NB4 (cell line): ENCODE measurements at regions not wholly inside any gene's neighbourhood (a gene's known extent, or its start where the extent isn't known, plus 50 kb on each side); places are given as distances from the start of the nearest gene placed in this dataset.

ENCODE experiments used
- DNase-seq: peaks from one replicate; pipeline ENCODE4 v3.0.0; 2010; ENCODE audit warnings: low read depth
- H3K4me3 ChIP-seq: one replicate; pipeline ENCODE4 v1.5.1; 2011; ENCODE audit warnings: mild to moderate bottlenecking, low read depth, low read length, moderate library complexity
- MAX ChIP-seq: IDR thresholded peaks from 2 replicates; pipeline ENCODE4 v1.6.1; 2011; ENCODE audit warnings: low read depth, low read length
- MYC ChIP-seq: IDR thresholded peaks from 2 replicates; pipeline ENCODE4 v1.6.1; 2011; ENCODE audit warnings: low read depth, low read length
- POLR2A ChIP-seq: IDR thresholded peaks from 2 replicates; pipeline ENCODE4 v1.6.1; 2011; ENCODE audit warnings: mild to moderate bottlenecking; ENCODE audit not compliant: insufficient read length; ENCODE audit errors: extremely low read depth
- TF ChIP-seq, protein P1 (sequence below): IDR thresholded peaks from one replicate; pipeline ENCODE4 v1.5.1; 2012; ENCODE audit warnings: low read depth, low read length

DNA sequence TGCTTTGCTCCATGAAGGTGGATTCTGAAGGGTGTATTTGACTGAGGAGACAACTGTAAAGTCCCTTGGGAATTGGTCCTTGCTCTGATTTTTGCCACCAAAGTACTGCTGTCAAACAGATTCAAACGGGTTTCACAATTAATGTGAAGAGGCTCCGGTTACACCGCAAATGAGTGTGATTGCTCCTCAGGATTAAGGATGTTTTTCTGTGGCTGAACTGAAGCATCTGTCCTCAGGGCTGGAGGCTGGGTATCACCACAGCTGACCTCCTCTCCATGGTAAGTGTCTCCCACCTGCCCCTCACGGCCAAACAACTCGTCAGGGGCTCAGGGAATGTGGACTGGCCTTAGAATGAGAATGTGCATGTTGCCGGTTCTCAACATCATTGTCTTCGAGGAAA, 130.4 kb upstream of the NDUFV2 start:
- TF ChIP-seq MYC (no peak), MAX (no peak), POLR2A (no peak)
- TF ChIP-seq, protein P1, sequence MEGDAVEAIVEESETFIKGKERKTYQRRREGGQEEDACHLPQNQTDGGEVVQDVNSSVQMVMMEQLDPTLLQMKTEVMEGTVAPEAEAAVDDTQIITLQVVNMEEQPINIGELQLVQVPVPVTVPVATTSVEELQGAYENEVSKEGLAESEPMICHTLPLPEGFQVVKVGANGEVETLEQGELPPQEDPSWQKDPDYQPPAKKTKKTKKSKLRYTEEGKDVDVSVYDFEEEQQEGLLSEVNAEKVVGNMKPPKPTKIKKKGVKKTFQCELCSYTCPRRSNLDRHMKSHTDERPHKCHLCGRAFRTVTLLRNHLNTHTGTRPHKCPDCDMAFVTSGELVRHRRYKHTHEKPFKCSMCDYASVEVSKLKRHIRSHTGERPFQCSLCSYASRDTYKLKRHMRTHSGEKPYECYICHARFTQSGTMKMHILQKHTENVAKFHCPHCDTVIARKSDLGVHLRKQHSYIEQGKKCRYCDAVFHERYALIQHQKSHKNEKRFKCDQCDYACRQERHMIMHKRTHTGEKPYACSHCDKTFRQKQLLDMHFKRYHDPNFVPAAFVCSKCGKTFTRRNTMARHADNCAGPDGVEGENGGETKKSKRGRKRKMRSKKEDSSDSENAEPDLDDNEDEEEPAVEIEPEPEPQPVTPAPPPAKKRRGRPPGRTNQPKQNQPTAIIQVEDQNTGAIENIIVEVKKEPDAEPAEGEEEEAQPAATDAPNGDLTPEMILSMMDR, result no peak
- H3K4me3 ChIP-seq, result no peak overlapping the region
- DNase-seq, result no peak

DNA sequence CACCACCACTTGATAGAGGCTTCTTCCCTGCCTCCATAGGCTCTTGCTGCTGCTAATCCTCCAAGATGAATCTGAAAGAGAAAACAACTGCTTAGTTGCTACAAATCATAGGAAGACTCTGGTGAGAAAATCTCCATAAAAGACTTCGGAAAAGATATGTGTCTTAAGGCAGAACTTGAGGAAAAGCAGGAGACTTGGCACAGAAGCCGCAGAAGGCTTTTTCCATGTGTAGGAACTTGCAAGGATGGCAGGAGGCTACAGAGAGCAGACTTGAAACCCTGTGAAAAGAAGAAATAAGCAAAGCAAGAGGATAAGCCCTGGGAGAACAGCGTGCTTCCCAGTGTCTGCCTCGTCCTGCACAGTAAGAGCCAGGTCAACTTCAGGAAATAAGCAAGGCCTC, 128.2 kb upstream of the NDUFV2 start:
- H3K4me3 ChIP-seq, result no peak overlapping the region
- no peak for TF ChIP-seq MYC
- no peak for TF ChIP-seq MAX
- TF ChIP-seq, protein P1, result no peak
- TF ChIP-seq POLR2A, result no peak
- no peak for DNase-seq

DNA sequence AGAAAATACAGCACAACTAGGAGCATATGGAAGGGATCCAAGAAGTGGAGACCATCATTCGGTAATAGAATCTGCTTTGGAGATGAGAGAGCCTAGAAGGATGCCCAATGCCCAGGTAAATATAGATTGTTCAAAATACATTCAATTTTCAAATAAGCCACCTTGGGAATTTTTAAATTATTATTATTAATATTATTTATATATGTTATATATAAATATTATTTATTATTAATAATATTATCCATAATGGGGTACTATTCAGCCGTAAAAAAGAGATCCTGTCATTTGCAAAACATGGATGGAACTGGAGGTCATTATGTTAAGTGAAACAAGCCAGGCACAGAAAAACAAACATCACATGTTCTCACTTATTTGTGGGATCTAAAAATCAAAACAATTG, 127.8 kb upstream of the NDUFV2 start:
- no peak for TF ChIP-seq MAX
- TF ChIP-seq POLR2A, result no peak
- TF ChIP-seq, protein P1, result no peak
- TF ChIP-seq MYC, result no peak
- no peak for DNase-seq
- no peak overlapping the region for H3K4me3 ChIP-seq

DNA sequence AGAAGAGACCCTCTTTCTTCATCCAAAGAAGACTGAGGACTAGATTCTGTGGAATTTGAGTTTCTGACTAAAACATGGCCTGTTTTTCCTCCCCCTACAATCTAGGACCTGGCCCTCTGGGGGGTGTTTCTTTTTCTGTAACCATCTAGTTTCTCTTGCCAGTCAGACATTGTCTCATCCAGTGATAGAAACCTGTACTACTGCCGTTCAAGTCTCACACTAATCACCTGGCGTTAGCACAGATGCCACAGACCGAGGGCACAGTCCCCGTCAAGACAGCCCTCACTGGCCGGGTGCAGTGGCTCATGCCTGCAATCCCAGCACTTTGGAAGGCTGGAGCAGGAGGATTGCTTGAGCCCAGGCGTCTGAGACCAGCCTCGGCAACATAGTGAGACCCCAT, 126.9 kb upstream of the NDUFV2 start:
- DNase-seq, result no peak
- H3K4me3 ChIP-seq, result no peak overlapping the region
- TF ChIP-seq MYC (no peak), MAX (no peak)
- TF ChIP-seq, protein P1, result no peak

- no peak for DNase-seq
- no peak overlapping the region for H3K4me3 ChIP-seq
- TF ChIP-seq POLR2A (no peak), MAX (no peak), MYC (no peak)
- TF ChIP-seq, protein P1, result no peak
These were observed 125.9 kb upstream of the NDUFV2 start for GRCh38 chr18:8976606-8977005.

DNA sequence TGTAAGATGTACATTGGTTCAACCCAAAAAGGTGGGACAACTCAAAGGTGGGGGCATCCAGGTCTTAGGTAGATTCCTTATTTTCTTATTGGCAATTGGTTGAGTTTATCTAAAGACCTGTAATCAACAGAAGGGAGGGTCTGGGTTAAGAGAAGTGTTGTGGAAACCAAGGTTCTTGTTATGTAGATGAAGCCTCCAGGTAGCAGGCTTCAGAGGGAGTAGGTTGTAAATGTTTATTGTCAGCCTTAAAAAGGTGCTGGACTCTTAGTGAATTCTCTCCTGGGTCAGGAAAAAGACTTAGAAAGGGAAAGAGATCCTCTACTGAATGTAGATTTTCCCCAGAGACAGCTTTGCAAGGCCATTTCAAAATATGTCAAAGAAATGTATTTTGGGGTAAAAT, 125.3 kb upstream of the NDUFV2 start:
- DNase-seq, result no peak
- TF ChIP-seq MAX (no peak), POLR2A (no peak), MYC (no peak)
- TF ChIP-seq, protein P1, result no peak

More for the DNA sequence above, 125.3 kb upstream of the NDUFV2 start:
- H3K4me3 ChIP-seq, result no peak overlapping the region
